DMS79 (cell line): ENCODE measurements at regions not wholly inside any gene's neighbourhood (a gene's known extent, or its start where the extent isn't known, plus 50 kb on each side); places are given as distances from the start of the nearest gene placed in this dataset.

ENCODE experiments used
- DNase-seq: peaks from one replicate; lab custom pipeline; 2025; lab: John Stamatoyannopoulos, UW

DNA sequence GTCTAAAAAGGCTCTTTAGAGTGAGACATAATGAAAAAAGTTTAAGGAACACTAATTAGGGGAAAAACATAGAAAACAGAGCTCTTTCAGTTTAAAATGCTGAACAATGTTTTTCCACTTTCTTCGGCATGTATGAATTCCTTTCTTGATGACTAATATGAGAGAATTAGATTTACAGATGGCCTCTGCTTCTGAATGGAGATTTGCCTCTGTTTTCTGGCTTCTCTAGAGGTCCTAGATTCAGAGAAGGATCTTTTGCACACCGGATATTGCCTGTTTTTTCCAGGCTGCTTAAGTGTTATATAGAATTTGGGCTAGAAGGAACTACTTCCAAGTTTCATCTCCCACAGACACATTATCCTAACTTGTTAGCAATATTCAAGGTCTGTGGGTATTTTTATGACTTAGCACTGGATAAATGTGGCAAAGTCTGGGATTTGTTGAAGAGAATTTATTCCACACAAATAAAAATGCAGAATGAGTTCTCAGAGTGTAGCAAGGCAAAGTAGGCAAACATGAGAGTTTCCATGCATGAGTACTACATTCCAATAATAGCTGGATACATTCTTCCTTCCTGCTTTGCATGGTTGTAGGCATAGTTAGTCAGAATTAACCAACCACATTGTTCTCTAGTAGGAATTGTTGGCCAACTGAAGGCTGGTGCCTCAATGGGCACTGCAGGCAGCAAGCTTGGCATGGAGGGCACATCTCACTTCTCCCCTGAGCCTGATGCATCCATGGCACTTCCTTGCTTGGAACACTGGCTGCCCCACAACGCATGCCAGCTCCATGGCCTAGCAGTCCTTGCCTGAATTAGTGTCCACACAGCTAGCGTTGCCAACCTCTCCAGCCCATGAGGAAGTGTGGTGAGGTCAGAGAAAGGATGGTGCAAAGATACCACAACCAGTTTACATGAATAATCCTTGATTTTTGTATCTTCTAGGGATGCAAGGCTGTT lies 224.2 kb downstream of the CLIC5 start:
- no peak for DNase-seq

DNA sequence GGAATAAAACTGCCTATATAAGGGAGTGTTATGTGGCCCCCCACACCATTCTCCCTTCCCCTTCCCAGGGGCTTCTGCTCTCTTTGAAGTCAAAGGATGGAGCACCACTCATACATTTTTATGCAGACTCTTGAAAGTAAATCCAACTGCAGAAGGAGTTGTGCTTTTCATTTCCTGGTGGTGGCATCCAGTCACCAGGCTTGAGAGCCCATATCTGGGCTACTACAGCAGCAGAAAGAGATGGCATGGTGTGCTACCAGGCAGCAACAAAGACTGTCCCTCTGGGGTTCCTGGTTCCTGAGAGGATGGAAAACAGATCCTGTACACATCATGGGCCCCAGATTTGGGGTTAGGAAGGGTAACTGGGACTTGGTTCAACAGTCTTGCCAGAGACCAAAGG lies 226.4 kb downstream of the CLIC5 start:
- DNase-seq = no peak

GRCh38 chr6:45787384-45787783 lies 228.3 kb downstream of the CLIC5 start:
- DNase-seq = no peak

DNA sequence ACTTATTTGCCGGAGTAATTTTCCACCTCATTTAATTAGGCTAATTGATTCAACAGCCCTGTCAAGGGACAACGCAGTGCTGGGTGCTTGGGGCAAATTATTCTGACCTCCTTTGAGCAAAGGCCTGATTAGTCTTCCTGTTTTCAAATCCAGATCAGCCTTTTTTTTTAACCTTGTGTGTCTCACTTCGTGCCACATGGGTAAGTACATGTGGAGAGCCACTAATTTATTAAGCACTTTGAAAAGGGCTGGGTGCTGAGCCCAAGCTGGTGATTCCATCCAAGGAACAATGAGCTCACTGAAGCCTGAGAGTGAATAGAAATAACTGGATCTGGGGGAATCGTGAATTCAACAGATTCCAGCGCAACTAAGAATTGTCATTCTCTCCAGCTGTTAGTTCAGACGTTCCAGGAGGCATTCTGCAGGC lies 229.3 kb downstream of the CLIC5 start:
- no peak for DNase-seq

DNA sequence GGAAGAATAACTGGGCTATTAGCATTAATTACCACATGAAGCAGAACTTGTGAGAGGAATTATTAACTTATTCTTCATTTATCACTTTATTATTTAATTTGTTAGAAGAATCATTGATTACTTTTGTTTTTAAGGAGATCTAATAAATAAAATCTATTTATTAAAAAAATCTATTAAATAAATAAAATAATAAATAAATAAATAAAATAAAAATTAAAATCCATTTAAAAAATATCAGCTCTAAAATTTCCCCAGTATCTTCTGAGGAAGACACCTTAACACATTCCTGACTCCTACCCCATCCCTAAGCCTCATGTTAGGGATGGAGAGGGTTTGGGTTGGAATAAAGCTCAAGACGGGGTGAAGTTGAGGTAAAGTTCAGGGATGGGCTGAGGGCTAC lies 231.4 kb downstream of the CLIC5 start:
- no peak for DNase-seq

DNA sequence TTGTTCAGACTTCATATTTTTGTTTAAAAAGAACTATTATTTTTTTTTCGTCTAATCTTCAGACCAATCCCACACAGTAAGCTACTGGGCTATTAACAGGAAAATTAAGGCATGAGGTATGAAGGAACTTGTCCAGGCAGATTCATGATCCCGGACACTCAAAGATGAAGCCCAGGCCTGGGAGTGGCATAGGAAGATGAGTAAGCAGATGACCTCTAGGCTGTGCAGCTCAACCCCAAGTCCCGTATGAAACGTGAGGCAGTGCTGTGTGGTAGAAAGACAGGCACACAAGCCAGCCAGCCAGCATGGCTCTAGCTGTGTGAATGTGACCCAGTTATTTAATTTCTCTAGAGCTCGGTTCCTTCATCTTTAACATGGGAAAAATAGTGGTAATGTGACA lies 231.9 kb downstream of the CLIC5 start:
- DNase-seq = no peak

DNA sequence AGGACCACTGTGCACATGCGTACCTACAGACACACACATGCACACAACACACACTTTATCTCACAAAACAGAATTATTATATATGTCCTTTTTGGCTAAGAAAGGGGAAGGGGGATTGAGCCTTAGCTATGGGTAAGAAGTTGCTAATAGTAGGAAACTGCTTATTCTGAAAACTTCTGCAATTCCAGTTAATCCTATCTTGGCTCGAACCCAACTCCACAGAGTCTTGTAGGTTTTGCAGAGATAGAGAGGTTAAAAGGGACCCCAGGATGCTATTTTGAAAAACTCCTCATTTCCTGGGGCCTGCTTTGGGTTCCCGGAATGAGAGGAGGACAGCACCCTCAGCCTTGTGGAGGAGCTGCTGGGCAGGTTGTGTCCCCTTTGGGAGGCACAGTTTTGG lies 233.8 kb downstream of the CLIC5 start:
- no peak for DNase-seq

GRCh38 chr6:45780523-45780922 lies 235.1 kb downstream of the CLIC5 start:
- DNase-seq = no peak

DNA sequence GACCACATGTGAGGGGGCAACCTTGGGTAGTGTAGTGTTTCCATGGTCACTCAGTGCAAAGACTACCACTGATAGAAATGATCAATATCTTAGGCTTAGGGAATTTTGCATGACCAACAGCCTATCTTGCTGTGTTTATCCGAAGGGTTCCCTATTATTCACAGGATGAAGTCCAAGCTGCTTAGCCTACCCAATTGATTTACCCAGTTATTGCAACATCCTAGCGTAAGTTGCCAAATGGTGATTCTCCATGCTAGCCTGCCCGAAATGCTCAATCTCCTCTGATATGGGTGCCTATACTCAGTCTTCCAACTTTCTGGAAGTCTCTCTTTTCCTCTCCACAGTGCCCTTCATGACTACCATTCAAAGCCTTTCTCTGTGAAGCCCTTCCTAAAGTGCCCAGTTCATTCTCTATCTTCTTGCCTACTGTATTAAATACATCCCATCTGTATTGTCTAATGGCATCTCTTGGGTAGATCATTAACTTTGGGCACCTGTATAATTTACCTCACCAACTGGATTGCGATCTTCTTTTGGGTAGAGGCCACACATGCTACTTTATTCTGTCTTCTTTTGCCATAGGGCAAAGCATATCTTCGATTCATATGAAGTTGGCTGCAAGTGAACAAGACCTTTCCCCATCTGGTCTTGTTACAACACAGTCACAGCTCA lies 240.5 kb downstream of the CLIC5 start:
- no peak for DNase-seq

DNA sequence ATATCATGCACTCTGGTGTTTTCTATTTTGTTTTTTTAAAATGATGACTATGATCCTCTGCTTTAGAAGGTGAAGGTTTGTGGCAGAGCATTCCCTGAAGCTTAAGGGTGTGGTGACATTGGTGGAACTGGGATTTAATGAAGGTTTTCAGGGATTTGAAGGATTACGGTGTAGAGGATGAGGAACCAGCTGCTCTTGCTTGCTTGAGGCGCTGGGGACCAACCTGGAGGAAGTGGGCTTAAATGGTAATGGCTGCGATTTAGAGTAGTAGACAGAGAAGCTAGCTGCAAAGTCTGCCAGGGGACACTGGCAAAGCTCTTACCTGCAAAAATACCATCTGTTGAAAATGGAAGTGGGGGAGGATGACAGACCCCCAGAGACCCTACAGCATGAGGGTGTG lies 241.8 kb downstream of the CLIC5 start:
- no peak for DNase-seq

DNA sequence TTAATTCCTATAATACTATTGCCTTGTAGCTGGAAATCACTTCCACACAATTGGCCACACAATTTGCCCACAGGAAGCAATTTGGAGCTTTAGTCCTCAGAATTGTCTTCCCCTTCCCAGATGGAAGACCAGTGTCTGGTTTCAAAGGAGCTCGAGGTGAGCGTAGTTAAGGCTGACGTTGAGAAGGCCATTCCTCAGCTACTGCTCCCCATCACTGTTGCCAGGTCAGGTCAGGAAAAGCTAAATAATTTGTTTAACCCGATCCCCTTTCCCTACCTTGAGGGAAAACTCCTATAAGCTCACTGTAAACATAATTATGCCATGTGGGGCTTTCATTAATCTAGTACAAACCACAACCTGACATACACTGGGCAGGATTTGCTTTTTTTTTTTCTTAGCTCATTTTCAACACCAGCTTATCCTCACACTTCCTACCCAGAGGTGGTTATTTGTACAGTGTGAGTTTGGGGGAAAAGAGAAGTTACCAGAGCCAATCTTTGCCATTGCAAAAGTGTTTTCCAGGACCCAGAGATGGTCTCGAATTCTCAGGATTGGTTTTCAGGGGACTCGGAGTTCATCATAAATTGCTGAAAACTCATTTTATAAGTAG lies 242.7 kb downstream of the CLIC5 start:
- no peak for DNase-seq

- DNase-seq = no peak
These were observed 243.6 kb downstream of the CLIC5 start for GRCh38 chr6:45772051-45772450.

DNA sequence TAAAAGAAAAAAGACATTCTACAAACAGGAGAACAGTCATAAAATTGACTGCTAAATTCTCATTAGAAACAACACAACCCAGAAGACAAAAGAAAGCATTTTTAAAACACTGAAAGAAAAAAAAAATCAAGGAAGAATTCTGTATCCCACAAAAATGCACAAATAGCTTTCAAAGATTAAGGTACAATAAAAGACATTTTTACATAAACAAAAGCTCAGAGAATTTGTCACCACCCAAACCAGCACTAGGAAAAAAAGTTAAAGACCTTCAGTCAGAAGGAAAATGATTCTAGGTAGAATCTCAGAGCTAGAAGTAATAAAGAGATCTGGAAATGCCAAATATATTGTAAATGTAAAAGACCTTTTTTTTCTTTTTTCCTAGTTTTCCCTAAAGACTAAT lies 252.4 kb downstream of the CLIC5 start:
- DNase-seq = no peak

DNA sequence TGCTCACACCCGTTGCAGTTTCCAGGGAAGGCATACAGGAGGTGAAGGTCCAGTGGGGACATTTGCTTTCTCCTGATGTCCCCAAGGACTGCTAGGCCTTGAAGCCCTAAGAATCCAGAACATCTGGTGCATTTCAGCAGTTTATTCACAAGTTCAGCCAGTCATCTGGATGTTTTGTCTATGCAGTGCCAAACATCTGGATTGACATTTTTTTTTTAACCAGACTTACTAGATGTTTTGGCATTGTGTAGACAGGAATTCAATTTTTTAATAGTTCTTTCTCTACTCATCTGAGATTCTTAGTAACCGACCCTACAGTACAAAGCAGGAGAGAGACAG lies 256.2 kb downstream of the CLIC5 start:
- no peak for DNase-seq

DNA sequence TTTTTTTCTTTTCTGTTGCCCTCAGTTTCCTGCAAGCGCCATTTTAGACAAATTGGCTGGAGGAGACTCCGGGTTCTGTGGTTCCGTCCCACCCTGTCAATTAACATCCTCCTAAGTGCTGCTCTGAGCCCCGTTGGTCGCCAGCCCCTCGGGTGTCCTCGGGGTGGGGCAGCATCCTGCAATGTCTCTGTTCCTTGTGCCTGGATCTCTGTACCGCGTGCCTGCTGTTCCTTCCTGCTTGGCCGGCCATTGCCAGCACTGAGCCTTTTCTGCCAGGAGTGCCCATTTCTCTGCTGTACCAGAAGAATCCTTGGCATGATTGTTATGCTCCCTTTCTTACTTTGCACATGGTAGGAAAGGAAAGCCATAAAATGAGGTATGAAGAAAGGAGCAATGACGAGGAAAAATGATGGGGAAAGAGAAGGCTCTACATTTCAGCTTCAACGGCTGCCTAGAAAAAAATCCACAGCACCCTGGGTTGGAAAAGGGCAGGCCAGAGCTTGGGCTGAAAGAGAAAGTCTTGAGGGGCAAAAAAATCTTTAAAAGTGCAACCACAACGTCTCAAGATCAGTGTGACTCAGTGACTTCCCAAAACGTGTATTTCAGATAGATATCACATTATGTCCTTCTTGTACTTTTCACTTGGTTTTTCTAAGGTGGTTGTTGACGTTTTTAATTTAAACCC lies 256.7 kb downstream of the CLIC5 start:
- no peak for DNase-seq

DNA sequence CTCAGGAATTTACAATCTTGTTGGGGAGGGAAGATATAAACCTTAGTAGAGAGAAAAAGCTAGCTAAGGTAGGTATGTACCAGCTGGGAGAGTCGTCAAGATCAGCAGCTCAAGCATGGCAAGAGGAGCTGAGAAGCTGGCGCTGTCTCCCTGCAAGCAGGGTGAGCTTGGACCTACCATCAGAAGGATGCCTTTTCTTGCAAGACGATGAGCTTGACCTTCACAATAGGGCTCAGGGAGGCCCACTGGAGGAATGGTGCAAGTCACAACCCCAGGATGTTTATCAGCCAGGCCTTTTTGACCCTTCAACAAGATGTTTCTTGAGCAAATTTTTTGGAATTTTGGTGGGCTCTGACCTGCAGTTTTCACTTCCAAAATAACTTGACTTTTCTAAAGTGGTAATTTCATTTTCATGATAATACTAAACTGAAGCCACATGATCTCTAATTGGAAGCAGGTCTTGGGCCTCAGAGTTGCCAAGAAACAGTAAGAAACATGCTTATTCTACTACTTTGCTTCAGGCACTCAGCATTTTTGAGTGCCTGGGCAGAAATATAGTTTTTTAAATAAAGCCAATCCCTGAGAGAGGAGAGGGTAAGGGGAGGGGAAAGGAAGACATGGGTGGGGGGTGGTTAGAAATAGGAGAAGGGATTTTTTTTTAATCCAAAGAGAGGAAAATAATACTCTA lies 258.1 kb downstream of the CLIC5 start:
- no peak for DNase-seq

GRCh38 chr6:45756606-45757005 lies 259.1 kb downstream of the CLIC5 start:
- no peak for DNase-seq

GRCh38 chr6:45754432-45754831 lies 261.2 kb downstream of the CLIC5 start:
- DNase-seq = no peak

- DNase-seq = no peak
These were observed 269.6 kb downstream of the CLIC5 start for GRCh38 chr6:45746046-45746445.

- DNase-seq = no peak
These were observed 272.5 kb downstream of the CLIC5 start for GRCh38 chr6:45743028-45743615.

- no peak for DNase-seq
These were observed 273.1 kb downstream of the CLIC5 start for GRCh38 chr6:45742591-45742990.
